B cell (primary cell): ENCODE measurements at regions not wholly inside any gene's neighbourhood (a gene's known extent, or its start where the extent isn't known, plus 50 kb on each side); places are given as distances from the start of the nearest gene placed in this dataset.

Experiments
- EZH2 ChIP-seq: IDR thresholded peaks from 2 replicates; pipeline ENCODE4 v1.6.1; 2012; ENCODE audit warnings: borderline replicate concordance, low read depth, mild to moderate bottlenecking, moderate library complexity, low read length; ENCODE audit not compliant: insufficient read depth, poor library complexity, severe bottlenecking
- TF ChIP-seq, protein P1 (sequence below): fragments of 200-600 bp; IDR thresholded peaks from one replicate; pipeline ENCODE4 v1.8.0; 2022; ENCODE audit warnings: antibody characterized with exemption, mild to moderate bottlenecking

DNA sequence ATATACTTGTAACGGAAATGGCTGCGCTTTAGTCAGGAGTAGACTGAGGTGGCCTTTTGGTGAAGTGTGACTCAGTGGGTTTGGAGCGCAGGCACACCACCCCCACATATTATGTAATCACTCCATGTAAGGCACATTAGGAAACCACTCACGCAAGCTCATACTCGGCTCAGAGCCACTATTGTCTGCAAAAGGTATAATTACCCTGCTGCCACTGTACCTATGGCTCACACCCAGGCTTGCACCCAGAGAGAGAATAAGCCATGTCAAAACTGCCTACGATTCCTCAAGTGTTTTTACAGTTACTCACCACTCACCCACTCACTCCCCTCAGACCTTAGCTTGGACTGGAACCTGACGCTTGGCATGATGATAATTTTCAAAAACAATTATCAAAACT, 611.9 kb upstream of the CCDC54 start:
- TF ChIP-seq, protein P1, sequence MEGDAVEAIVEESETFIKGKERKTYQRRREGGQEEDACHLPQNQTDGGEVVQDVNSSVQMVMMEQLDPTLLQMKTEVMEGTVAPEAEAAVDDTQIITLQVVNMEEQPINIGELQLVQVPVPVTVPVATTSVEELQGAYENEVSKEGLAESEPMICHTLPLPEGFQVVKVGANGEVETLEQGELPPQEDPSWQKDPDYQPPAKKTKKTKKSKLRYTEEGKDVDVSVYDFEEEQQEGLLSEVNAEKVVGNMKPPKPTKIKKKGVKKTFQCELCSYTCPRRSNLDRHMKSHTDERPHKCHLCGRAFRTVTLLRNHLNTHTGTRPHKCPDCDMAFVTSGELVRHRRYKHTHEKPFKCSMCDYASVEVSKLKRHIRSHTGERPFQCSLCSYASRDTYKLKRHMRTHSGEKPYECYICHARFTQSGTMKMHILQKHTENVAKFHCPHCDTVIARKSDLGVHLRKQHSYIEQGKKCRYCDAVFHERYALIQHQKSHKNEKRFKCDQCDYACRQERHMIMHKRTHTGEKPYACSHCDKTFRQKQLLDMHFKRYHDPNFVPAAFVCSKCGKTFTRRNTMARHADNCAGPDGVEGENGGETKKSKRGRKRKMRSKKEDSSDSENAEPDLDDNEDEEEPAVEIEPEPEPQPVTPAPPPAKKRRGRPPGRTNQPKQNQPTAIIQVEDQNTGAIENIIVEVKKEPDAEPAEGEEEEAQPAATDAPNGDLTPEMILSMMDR: no peak
- TF ChIP-seq EZH2: no peak
